ENCODE measurements at regions not wholly inside any gene's neighbourhood (a gene's known extent, or its start where the extent isn't known, plus 50 kb on each side); places are given as distances from the start of the nearest gene placed in this dataset.

GRCh38 chr10:78301891-78302738, 268.5 kb downstream of the RPS24 start:
- DNase-seq (ENCODE audit: low read depth, low spot score) = no peak
- peak overlapping the region; percentile 59 for H3K9ac ChIP-seq (ENCODE audit: insufficient read length)
- H3K4me3 ChIP-seq = peak overlapping the region; percentile 77
- TF ChIP-seq FOXP2 (optimal IDR thresholded peaks at IDR 0.05; ENCODE audit: control extremely low read depth, extremely low read length, insufficient read depth) (no peak), POLR2AphosphoS5 (IDR thresholded peaks at IDR 0.05; ENCODE audit: borderline replicate concordance, low read depth, low read length) (no peak), EZH2 (IDR thresholded peaks at IDR 0.05) (no peak)
- no peaks in the 10 kb centered on the region for H3K9me3 ChIP-seq (ENCODE audit: low read depth, low read length)
- H3K36me3 ChIP-seq (ENCODE audit: insufficient read depth, low read length) = no peaks in the 10 kb centered on the region
- H3K27ac ChIP-seq = no peak overlapping the region; the same call in 1 of the 2 replicates

- no peaks in the 10 kb centered on the region for H3K36me3 ChIP-seq (ENCODE audit: insufficient read depth, low read length)
- peak overlapping the region; percentile 59 for H3K9ac ChIP-seq (ENCODE audit: insufficient read length)
- peak overlapping the region; percentile 77 for H3K4me3 ChIP-seq
These were observed 269.0 kb downstream of the RPS24 start for GRCh38 chr10:78302739-78302988.

GRCh38 chr10:78302989-78303854, 269.6 kb downstream of the RPS24 start:
- Histone ChIP-seq H3K27ac (peak overlapping the region; percentile 42; the same call in 1 of the 2 replicates), H3K4me3 (peak overlapping the region; percentile 77), H3K9me3 (ENCODE audit: low read depth, low read length) (no peaks in the 10 kb centered on the region), H3K9ac (ENCODE audit: insufficient read length) (peak overlapping the region; percentile 59), H3K36me3 (ENCODE audit: insufficient read depth, low read length) (no peaks in the 10 kb centered on the region)
- no peak for DNase-seq (ENCODE audit: low read depth, low spot score)
- TF ChIP-seq FOXP2 (optimal IDR thresholded peaks at IDR 0.05; ENCODE audit: control extremely low read depth, extremely low read length, insufficient read depth) = no peak
- peak; percentile 35; the same call in 1 of the 2 replicates for TF ChIP-seq POLR2AphosphoS5 (IDR thresholded peaks at IDR 0.05; ENCODE audit: borderline replicate concordance, low read depth, low read length)
- no peak for TF ChIP-seq EZH2 (IDR thresholded peaks at IDR 0.05)

More at GRCh38 chr10:78302739-78302988, 269.0 kb downstream of the RPS24 start:
- TF ChIP-seq EZH2 (IDR thresholded peaks at IDR 0.05) (no peak), POLR2AphosphoS5 (IDR thresholded peaks at IDR 0.05; ENCODE audit: borderline replicate concordance, low read depth, low read length) (no peak), FOXP2 (optimal IDR thresholded peaks at IDR 0.05; ENCODE audit: control extremely low read depth, extremely low read length, insufficient read depth) (no peak)
- no peaks in the 10 kb centered on the region for H3K9me3 ChIP-seq (ENCODE audit: low read depth, low read length)
- H3K27ac ChIP-seq = peak overlapping the region; percentile 42; the same call in 1 of the 2 replicates
- DNase-seq (ENCODE audit: low read depth, low spot score) = no peak

- no peak overlapping the region for H3K27ac ChIP-seq
- H3K4me3 ChIP-seq = no peak overlapping the region
- H3K9me3 ChIP-seq (ENCODE audit: low read depth, low read length) = no peaks in the 10 kb centered on the region
- no peak for TF ChIP-seq POLR2AphosphoS5 (IDR thresholded peaks at IDR 0.05; ENCODE audit: borderline replicate concordance, low read depth, low read length)
- no peak for TF ChIP-seq EZH2 (IDR thresholded peaks at IDR 0.05)
- no peak for TF ChIP-seq FOXP2 (optimal IDR thresholded peaks at IDR 0.05; ENCODE audit: control extremely low read depth, extremely low read length, insufficient read depth)
- H3K36me3 ChIP-seq (ENCODE audit: insufficient read depth, low read length) = no peaks in the 10 kb centered on the region
- no peak overlapping the region for H3K9ac ChIP-seq (ENCODE audit: insufficient read length)
- no peak for DNase-seq (ENCODE audit: low read depth, low spot score)
These were observed 270.7 kb downstream of the RPS24 start for GRCh38 chr10:78304091-78305045.

GRCh38 chr10:78305311-78305710, 271.6 kb downstream of the RPS24 start:
- DNase-seq (ENCODE audit: low read depth, low spot score) = no peak
- Histone ChIP-seq H3K4me3 (no peak overlapping the region), H3K27ac (no peak overlapping the region), H3K36me3 (ENCODE audit: insufficient read depth, low read length) (no peaks in the 10 kb centered on the region), H3K9ac (ENCODE audit: insufficient read length) (no peak overlapping the region), H3K9me3 (ENCODE audit: low read depth, low read length) (no peaks in the 10 kb centered on the region)
- TF ChIP-seq EZH2 (IDR thresholded peaks at IDR 0.05) (no peak), POLR2AphosphoS5 (IDR thresholded peaks at IDR 0.05; ENCODE audit: borderline replicate concordance, low read depth, low read length) (no peak)

GRCh38 chr10:78306358-78306757, 272.7 kb downstream of the RPS24 start:
- no peak overlapping the region for H3K27ac ChIP-seq
- H3K4me3 ChIP-seq = no peak overlapping the region
- no peak for DNase-seq (ENCODE audit: low read depth, low spot score)
- H3K36me3 ChIP-seq (ENCODE audit: insufficient read depth, low read length) = no peaks in the 10 kb centered on the region
- H3K9me3 ChIP-seq (ENCODE audit: low read depth, low read length) = no peaks in the 10 kb centered on the region
- TF ChIP-seq FOXP2 (optimal IDR thresholded peaks at IDR 0.05; ENCODE audit: control extremely low read depth, extremely low read length, insufficient read depth) (no peak), EZH2 (IDR thresholded peaks at IDR 0.05) (no peak), POLR2AphosphoS5 (IDR thresholded peaks at IDR 0.05; ENCODE audit: borderline replicate concordance, low read depth, low read length) (no peak)
- no peak overlapping the region for H3K9ac ChIP-seq (ENCODE audit: insufficient read length)

- no peaks in the 10 kb centered on the region for H3K36me3 ChIP-seq (ENCODE audit: insufficient read depth, low read length)
- no peak overlapping the region for H3K9ac ChIP-seq (ENCODE audit: insufficient read length)
- DNase-seq (ENCODE audit: low read depth, low spot score) = no peak
- H3K9me3 ChIP-seq (ENCODE audit: low read depth, low read length) = no peaks in the 10 kb centered on the region
- no peak overlapping the region for H3K4me3 ChIP-seq
- no peak overlapping the region for H3K27ac ChIP-seq
- no peak for TF ChIP-seq FOXP2 (optimal IDR thresholded peaks at IDR 0.05; ENCODE audit: control extremely low read depth, extremely low read length, insufficient read depth)
These were observed 273.9 kb downstream of the RPS24 start for GRCh38 chr10:78307576-78307975.

Data from SK-N-MC (cell line).